ENCODE measurements at regions not wholly inside any gene's neighbourhood (a gene's known extent, or its start where the extent isn't known, plus 50 kb on each side); places are given as distances from the start of the nearest gene placed in this dataset.

- TF ChIP-seq CTCF (optimal IDR thresholded peaks at IDR 0.05 in 1 of 3, IDR thresholded peaks at IDR 0.05 in 1 of 3, conservative IDR thresholded peaks at IDR 0.05 in 1 of 3; ENCODE audit: extremely low read depth in 1 of 3, insufficient read depth in 2 of 3, low read length in 3 of 3) = no peak
- TF ChIP-seq EZH2 (IDR thresholded peaks at IDR 0.05; ENCODE audit: low read length) = no peak
Measured at GRCh38 chr18:70523792-70524182, 234.9 kb downstream of the SOCS6 start.
